ENCODE measurements at regions not wholly inside any gene's neighbourhood (a gene's known extent, or its start where the extent isn't known, plus 50 kb on each side); places are given as distances from the start of the nearest gene placed in this dataset.

DNA sequence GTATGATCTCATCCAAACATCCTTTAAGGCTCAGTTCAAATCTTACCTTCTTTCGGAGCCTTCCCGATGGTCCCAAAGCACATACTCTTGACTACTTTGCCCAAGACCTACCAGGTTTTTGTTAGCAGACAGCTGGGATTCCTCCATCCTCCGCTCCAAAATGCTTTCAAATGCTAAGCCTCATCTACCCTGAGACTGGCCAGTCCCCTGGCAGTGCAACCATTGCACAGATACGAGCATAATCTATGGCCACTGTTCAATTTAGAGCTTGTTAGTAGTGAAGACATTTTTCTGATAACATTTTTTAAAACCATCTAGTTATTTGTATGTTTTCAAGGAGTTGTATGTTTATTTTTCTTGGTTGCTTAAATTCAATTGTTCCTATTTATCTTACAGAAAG, 264.4 kb upstream of the NR2F2 start:
- Histone ChIP-seq H3K36me3 (ENCODE audit: insufficient read depth) (no peaks in the 10 kb centered on the region), H3K27me3 (ENCODE audit: insufficient read depth) (no peaks in the 10 kb centered on the region), H3K4me2 (no peak overlapping the region), H3K9me2 (ENCODE audit: insufficient read depth) (no peaks in the 10 kb centered on the region), H3F3A (replicated peaks; ENCODE audit: low read depth) (no peaks in the 10 kb centered on the region), H3K79me2 (replicated peaks; ENCODE audit: insufficient read depth) (no peaks in the 10 kb centered on the region), H3K27ac (ENCODE audit: low read depth) (no peak overlapping the region), H4K20me1 (replicated peaks; ENCODE audit: insufficient read depth) (no peaks in the 10 kb centered on the region; the same call in 1 of the 2 replicates), H2AFZ (no peak overlapping the region), H3K4me1 (ENCODE audit: insufficient read depth) (no peaks in the 10 kb centered on the region), H3K4me3 (no peak overlapping the region)
- Mint-ChIP-seq H3K9me3 (no peaks in the 10 kb centered on the region), H3K4me1 (no peaks in the 10 kb centered on the region), H3K4me3 (no peak overlapping the region), H3K27ac (no peak overlapping the region), H3K36me3 (ENCODE audit: low read depth) (no peaks in the 10 kb centered on the region), H3K27me3 (ENCODE audit: insufficient read depth, low read depth, poor library complexity) (no peaks in the 10 kb centered on the region)
- ATAC-seq (no peak), DNase-seq (ENCODE audit: low spot score) (no peak)
- TF ChIP-seq NANOG (IDR thresholded peaks at IDR 0.05; ENCODE audit: borderline replicate concordance) (no peak), JUNB (IDR thresholded peaks at IDR 0.05; ENCODE audit: unreplicated experiment) (no peak), CREB1 (CRISPR knock-in tag; IDR thresholded peaks at IDR 0.05; ENCODE audit: low read depth) (no peak), ZNF331 (CRISPR knock-in tag; IDR thresholded peaks at IDR 0.05; ENCODE audit: low read depth) (no peak), EZH2 (IDR thresholded peaks at IDR 0.05; ENCODE audit: low read depth, unreplicated experiment) (no peak), EZH2phosphoT487 (IDR thresholded peaks at IDR 0.05; ENCODE audit: unreplicated experiment) (no peak), POLR2AphosphoS5 (IDR thresholded peaks at IDR 0.05; ENCODE audit: low read depth) (no peak), ZNF114 (CRISPR knock-in tag; IDR thresholded peaks at IDR 0.05) (no peak), STAT1 (IDR thresholded peaks at IDR 0.05; ENCODE audit: unreplicated experiment) (no peak)
- TF ChIP-seq, protein P1, sequence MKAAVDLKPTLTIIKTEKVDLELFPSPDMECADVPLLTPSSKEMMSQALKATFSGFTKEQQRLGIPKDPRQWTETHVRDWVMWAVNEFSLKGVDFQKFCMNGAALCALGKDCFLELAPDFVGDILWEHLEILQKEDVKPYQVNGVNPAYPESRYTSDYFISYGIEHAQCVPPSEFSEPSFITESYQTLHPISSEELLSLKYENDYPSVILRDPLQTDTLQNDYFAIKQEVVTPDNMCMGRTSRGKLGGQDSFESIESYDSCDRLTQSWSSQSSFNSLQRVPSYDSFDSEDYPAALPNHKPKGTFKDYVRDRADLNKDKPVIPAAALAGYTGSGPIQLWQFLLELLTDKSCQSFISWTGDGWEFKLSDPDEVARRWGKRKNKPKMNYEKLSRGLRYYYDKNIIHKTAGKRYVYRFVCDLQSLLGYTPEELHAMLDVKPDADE (IDR thresholded peaks at IDR 0.05) = no peak
- TF ChIP-seq, protein P2, sequence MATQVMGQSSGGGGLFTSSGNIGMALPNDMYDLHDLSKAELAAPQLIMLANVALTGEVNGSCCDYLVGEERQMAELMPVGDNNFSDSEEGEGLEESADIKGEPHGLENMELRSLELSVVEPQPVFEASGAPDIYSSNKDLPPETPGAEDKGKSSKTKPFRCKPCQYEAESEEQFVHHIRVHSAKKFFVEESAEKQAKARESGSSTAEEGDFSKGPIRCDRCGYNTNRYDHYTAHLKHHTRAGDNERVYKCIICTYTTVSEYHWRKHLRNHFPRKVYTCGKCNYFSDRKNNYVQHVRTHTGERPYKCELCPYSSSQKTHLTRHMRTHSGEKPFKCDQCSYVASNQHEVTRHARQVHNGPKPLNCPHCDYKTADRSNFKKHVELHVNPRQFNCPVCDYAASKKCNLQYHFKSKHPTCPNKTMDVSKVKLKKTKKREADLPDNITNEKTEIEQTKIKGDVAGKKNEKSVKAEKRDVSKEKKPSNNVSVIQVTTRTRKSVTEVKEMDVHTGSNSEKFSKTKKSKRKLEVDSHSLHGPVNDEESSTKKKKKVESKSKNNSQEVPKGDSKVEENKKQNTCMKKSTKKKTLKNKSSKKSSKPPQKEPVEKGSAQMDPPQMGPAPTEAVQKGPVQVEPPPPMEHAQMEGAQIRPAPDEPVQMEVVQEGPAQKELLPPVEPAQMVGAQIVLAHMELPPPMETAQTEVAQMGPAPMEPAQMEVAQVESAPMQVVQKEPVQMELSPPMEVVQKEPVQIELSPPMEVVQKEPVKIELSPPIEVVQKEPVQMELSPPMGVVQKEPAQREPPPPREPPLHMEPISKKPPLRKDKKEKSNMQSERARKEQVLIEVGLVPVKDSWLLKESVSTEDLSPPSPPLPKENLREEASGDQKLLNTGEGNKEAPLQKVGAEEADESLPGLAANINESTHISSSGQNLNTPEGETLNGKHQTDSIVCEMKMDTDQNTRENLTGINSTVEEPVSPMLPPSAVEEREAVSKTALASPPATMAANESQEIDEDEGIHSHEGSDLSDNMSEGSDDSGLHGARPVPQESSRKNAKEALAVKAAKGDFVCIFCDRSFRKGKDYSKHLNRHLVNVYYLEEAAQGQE (IDR thresholded peaks at IDR 0.05; ENCODE audit: unreplicated experiment) = no peak
- TF ChIP-seq, protein P3, sequence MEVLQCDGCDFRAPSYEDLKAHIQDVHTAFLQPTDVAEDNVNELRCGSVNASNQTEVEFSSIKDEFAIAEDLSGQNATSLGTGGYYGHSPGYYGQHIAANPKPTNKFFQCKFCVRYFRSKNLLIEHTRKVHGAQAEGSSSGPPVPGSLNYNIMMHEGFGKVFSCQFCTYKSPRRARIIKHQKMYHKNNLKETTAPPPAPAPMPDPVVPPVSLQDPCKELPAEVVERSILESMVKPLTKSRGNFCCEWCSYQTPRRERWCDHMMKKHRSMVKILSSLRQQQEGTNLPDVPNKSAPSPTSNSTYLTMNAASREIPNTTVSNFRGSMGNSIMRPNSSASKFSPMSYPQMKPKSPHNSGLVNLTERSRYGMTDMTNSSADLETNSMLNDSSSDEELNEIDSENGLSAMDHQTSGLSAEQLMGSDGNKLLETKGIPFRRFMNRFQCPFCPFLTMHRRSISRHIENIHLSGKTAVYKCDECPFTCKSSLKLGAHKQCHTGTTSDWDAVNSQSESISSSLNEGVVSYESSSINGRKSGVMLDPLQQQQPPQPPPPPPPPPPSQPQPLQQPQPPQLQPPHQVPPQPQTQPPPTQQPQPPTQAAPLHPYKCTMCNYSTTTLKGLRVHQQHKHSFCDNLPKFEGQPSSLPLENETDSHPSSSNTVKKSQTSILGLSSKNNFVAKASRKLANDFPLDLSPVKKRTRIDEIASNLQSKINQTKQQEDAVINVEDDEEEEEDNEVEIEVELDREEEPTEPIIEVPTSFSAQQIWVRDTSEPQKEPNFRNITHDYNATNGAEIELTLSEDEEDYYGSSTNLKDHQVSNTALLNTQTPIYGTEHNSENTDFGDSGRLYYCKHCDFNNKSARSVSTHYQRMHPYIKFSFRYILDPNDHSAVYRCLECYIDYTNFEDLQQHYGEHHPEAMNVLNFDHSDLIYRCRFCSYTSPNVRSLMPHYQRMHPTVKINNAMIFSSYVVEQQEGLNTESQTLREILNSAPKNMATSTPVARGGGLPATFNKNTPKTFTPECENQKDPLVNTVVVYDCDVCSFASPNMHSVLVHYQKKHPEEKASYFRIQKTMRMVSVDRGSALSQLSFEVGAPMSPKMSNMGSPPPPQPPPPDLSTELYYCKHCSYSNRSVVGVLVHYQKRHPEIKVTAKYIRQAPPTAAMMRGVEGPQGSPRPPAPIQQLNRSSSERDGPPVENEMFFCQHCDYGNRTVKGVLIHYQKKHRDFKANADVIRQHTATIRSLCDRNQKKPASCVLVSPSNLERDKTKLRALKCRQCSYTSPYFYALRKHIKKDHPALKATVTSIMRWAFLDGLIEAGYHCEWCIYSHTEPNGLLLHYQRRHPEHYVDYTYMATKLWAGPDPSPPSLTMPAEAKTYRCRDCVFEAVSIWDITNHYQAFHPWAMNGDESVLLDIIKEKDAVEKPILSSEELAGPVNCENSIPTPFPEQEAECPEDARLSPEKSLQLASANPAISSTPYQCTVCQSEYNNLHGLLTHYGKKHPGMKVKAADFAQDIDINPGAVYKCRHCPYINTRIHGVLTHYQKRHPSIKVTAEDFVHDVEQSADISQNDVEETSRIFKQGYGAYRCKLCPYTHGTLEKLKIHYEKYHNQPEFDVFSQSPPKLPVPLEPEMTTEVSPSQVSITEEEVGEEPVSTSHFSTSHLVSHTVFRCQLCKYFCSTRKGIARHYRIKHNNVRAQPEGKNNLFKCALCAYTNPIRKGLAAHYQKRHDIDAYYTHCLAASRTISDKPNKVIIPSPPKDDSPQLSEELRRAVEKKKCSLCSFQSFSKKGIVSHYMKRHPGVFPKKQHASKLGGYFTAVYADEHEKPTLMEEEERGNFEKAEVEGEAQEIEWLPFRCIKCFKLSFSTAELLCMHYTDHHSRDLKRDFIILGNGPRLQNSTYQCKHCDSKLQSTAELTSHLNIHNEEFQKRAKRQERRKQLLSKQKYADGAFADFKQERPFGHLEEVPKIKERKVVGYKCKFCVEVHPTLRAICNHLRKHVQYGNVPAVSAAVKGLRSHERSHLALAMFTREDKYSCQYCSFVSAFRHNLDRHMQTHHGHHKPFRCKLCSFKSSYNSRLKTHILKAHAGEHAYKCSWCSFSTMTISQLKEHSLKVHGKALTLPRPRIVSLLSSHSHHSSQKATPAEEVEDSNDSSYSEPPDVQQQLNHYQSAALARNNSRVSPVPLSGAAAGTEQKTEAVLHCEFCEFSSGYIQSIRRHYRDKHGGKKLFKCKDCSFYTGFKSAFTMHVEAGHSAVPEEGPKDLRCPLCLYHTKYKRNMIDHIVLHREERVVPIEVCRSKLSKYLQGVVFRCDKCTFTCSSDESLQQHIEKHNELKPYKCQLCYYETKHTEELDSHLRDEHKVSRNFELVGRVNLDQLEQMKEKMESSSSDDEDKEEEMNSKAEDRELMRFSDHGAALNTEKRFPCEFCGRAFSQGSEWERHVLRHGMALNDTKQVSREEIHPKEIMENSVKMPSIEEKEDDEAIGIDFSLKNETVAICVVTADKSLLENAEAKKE (CRISPR knock-in tag; IDR thresholded peaks at IDR 0.05) = no peak
- TF ChIP-seq, protein P4, sequence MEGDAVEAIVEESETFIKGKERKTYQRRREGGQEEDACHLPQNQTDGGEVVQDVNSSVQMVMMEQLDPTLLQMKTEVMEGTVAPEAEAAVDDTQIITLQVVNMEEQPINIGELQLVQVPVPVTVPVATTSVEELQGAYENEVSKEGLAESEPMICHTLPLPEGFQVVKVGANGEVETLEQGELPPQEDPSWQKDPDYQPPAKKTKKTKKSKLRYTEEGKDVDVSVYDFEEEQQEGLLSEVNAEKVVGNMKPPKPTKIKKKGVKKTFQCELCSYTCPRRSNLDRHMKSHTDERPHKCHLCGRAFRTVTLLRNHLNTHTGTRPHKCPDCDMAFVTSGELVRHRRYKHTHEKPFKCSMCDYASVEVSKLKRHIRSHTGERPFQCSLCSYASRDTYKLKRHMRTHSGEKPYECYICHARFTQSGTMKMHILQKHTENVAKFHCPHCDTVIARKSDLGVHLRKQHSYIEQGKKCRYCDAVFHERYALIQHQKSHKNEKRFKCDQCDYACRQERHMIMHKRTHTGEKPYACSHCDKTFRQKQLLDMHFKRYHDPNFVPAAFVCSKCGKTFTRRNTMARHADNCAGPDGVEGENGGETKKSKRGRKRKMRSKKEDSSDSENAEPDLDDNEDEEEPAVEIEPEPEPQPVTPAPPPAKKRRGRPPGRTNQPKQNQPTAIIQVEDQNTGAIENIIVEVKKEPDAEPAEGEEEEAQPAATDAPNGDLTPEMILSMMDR (conservative IDR thresholded peaks at IDR 0.05; ENCODE audit: low read depth in 2 of 2) = no peak
